T-helper 2 cell treated with Interferon-gamma antibody and Interleukin-4, amounts not matched to agents 100 ng/mL and 5 ng/mL, for 36 hours (primary cell): ENCODE measurements at regions not wholly inside any gene's neighbourhood (a gene's known extent, or its start where the extent isn't known, plus 50 kb on each side); places are given as distances from the start of the nearest gene placed in this dataset.

ENCODE experiments used
- intact Hi-C: fragments of 100-400 bp; cut with micrococcal nuclease; formaldehyde crosslinking; loops from one replicate; pipeline ENCODE4 v1.15.1; 2023

DNA sequence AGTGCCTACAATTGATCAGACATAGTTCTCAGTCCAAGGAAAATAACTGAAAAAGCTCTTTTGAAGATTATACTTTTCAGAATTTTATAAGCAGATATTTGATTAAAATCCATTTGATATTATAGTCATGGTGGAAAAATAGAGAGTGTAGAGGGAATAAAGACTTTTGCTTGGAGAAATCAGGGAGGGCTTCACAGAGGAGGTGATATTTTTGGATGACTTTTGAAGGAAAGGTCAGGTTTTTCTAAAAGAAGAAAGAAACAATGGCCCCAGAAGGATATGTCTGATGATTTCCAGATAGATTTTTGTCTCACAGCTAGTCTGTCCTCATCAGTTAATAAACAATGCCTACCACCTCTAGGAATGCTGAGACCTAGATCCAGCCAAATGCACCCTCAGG lies 806.3 kb upstream of the CELF2 start:
- intact Hi-C loops: no loop called here

DNA sequence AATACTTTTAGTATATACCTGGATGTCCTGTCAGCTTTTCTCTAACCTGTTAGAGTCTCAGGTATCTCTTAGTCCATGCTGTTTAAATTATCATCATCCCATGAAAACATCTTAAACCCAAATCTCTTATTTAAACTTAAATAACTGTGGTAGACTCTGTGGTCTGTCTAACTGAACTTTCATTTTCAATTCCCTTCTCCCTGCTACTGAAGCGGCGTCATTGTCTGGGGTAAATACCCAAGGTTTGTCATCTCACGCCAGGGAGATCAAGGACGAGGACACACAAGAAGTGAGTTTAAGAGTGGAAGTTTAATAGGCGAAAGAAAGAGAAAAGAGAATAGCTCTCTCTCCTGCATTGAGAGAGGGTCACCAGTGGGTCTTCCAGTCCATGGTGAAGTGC lies 804.4 kb upstream of the CELF2 start:
- intact Hi-C loops: no loop called here

DNA sequence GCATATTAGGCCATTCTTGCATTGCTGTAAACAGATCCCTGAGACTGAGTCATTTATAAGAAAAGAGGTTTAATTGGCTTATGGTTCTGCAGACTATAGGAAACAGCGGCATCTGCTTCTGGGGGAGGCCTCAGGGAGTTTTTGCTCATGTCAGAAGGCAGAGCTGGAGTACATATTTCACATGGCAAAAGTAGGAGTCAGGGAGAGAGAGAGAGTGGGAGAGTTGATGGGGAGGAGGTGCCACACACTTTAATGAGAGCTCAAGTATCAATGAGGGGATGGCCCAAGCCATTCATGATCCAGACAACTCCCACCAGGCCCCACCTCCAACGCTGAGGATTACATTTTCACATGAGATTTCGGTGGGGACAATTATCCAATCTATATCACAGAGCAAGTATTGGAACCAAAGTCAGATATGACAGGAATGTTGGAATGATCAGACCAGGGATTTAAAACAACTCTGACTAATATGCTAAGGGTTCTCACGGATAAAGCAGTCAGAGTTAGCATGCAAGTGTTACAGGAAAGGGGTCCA lies 795.3 kb upstream of the CELF2 start:
- intact Hi-C loops: no loop called here

DNA sequence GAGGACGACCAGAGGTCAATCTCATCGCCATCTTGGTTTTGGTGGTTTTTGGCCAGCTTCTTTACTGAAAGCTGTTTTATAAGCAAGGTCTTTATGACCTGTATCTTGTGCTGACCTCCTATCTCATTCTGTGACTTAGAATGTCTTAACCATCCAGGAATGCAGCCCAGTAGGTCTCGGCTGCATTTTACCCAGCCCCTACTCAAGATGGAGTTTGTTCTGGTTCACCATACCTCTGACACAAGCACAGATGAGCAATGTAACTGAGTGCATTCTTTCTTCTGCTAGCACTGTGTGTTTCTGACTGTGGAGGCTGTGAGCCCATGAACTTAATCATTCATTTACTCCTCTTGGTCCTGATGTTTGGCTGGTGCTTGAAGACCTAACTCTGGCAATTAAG lies 794.5 kb upstream of the CELF2 start:
- intact Hi-C loops: no loop called here

DNA sequence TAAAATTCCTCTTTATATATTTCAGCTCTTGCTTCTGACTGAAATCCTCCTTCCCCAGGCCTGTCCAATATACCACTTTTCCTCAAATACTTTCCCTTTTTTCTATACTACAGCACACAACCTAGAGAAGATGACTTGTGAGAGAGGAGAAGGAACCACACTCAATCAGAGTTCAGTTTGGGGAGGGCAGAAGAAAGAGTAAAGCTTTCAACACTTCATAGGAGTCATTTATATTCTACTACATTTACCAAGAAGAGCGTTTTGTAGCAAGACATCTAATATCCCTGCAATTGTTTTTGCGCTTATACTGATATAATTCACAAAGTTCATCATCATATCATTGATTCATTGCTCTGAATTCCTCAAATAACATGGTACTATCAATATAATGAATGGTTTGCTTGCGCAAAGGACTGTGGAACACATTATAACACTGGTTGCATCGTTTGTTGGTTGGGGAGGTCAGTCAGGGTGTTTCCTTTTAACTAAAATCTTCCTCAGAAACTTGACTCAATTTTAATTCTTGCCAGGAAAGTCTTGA lies 792.5 kb upstream of the CELF2 start:
- intact Hi-C loops: no loop called here

DNA sequence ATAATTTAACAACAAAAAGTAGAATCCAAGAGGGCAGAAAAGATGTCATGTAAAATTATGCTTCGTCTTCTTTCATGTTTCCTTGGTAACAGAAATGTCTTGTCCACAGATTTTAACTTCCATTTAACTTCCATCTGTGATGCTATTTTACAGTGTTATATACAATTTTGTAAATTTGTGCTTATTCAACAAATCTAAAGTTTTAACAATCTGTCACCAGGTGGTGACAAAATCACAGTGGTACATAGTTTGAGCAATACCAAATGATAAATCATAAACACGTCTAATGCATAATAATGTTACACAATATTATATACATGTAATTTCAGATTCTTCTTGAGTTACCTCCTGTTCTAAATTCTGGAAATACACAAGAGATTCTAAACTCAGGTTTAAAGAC lies 784.4 kb upstream of the CELF2 start:
- intact Hi-C loops: no loop called here

DNA sequence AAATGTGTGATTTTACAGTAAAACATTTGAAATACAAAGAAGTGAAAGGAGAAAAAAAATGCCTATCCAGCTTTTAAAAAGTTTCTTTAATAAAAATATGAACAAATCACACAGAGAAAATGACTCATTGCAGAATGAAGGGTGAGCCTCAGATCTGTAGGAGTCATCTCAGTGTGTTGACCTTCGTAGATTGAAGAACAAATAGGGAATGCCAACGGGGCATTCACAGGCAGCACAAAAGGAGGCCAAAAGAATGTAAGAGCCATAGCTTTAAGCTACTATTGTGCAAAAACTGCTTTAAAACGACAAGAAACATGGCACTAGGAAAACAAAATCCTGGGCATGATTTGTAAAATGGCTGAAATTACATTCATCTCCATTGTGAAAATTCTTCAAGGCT lies 782.7 kb upstream of the CELF2 start:
- intact Hi-C loops: no loop called here

DNA sequence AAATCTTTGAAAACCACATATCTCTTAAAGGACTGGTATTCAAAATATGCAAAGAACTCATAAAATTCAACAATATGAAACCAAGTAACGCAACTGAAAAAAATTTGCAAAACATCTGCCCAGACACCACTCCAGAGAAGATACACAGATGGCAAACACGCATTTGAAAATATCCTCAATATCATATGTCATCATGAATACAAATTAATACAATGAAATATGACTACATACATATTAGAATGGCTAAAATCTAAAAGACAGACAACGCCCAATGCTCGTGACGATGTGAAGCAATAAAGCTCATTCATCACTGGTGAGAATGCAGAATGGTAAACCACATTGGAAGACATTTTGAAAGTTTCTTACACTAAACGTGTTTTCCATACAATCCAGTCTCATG lies 770.1 kb upstream of the CELF2 start:
- intact Hi-C loops: no loop called here

DNA sequence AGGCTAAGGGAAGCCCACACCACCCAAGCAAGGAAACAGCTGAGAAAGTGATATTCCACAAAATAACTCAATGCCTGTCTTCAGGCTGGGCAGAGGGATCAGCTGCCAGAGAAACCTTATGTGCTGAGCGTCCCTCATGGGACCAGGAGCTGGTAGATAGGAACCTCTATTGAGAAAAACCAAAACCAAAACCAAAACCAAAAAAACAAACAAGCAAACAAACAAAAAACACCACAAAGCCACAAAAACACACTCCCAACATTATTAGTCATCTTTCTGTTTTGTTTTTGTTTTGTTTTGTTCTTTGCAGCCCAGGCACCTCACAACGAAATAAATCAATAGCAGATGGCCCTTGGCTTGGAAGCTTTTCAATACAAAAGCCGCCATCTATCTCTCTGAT lies 760.8 kb upstream of the CELF2 start:
- intact Hi-C loops: no loop called here

DNA sequence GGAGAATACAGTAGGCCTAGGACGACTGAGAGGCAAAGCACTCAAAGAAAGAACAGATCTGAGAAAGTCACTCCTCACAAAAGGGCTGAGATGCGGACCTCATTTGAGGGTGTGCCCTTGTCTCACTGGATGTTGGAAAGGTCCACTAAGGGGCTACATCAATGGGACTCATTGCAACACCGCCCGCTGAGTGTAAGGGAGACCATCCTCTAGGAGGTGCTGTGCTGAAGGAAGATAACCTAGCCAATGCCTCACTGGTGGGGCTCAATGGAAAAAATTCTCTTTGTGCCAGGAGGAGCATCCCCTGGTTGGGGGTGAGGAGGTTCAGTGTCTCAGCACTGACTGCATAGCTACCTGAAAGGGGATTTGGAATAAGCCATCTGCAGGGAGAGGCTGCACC lies 758.7 kb upstream of the CELF2 start:
- intact Hi-C loops: no loop called here

DNA sequence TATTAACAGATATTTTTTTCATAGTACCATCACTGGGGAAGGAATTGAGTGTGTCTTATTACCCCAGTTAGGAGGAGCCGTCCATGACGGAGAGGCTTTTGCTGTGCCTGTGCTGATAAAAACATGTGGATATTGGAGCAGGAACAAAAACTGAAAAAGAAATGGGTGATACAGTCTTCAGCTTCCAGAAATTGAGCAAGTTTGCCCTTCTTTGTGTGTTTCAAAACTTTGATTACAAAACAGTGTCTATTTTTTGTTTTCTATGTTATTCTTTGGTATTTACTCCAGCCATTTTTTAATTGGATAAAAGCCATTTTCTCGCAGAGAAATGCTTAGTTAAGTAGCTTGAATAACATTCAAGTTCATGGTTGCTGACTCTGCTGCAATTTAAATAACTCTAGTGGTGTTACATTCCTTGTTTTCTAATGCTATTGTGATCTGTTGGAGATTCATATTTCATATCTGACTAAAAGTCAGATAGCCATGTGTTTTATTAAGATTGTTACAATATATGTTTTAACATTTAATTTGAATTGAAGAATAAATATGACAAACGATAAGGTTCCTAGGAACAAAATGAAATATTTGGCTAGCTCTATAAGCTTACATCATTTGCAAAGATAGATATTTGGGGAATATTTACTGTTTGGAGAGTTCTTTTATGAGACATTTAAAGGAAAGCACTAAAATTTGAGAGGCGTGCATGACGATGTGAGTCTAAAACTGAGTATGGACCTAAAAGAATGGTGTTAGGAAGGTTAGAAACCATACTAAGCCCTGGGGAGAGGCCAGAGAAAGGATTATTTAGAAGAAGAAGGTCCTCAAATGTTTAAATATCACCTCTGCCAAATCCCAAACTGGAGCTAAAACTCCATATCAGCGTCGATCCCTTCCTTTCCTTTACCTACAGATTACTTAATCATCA lies 747.3 kb upstream of the CELF2 start:
- intact Hi-C loops: no loop called here

DNA sequence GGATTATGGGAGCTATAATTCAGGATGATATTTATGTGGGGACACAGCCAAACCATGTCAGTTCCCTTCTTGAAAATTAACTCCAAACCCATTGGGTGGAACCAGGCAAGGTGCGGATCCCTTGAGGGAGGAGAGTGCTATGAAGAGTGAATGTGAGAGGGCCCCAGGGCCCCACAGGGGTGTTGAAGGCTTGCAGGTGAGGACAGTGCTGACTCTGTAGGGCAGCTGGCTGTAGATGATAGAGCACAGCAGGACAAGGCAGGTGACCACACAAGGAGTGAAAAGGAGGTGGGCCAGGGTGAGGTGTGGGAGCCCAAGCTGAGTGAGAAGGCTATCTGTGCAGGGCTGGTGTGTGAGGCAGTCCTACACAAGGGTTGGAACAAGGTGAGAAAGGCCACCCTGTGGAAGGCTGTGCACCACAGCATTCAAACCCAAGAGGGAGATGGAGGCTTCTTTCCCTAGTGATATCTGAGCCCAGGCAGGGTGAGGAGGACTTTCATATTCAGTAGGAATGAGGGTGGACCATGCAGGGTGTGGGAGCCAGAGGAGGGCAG lies 746.0 kb upstream of the CELF2 start:
- intact Hi-C loops: no loop called here

DNA sequence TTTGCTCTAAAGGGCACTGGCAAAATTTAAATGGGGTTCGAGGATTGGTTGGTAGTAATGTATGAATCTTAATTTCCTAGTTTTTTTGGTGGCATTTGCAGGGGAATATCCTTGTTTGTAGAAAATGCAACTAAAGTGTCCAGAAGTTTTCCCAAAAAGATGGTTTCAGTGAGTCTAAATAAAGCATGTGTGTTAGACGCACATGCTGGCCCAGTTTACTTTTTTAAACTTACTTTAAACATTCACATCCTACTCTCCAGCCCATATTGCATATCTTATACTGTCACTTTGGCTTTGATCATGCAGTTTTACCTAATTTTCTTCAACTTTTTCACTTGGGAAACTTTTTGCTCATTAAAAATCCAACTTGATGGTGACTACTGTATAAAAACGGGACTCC lies 744.0 kb upstream of the CELF2 start:
- intact Hi-C loops: no loop called here

DNA sequence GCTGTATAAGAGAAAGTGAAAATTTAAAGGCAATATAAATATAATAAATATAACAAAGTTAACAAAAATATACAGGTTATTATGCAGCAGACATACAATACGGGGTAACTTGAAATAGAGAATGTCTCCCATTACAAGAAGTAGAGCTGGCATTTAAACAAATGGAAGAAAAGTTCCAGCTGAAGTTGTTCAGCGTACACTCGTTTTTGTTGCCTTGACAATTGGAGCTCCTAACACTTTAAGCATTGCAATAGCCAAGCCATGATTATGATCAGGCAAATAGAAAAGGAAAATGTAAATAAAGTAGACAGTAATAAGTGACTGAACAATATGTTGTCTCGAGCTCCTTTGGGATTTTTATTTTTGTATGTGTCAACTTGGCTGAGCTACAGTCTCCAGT lies 737.8 kb upstream of the CELF2 start:
- intact Hi-C loops: no loop called here

DNA sequence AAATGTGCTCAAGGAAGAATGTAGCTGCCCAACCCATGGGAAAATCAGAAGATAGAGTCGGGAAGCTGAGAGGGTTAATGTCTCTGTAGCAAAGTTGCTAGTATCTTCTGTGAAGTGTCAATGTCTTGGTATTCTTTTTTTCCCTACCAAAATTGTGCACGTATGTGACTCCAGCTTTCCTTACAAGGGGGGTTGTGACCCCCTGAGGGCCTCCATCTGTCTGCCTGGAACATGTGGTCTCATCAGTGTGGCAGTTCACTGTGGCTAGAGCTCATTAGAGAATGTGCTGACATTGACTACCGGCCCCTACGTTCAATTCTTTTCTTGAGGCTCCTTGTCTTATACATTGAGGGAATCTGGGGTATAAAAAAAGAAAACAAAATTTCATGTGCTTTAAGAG lies 725.2 kb upstream of the CELF2 start:
- intact Hi-C loops: no loop called here

DNA sequence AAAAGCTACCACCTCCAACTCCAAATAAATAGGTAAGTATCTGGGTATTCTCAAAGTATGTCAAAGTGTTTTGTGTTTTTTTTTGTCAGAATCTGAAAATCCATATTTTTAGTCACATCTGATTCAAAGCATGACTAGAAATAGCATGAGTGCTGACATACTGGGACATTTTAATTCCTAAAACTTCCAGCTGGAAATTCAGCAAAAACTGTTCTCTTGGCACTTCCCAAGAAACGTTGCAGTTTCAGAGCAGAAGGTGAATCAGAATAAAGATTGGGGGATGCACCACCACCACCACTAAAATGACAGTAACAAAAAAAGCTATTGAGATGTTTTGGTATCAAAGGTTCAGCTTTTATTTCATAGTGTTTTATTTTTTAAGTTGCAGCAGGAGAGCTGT lies 724.6 kb upstream of the CELF2 start:
- intact Hi-C loops: no loop called here

DNA sequence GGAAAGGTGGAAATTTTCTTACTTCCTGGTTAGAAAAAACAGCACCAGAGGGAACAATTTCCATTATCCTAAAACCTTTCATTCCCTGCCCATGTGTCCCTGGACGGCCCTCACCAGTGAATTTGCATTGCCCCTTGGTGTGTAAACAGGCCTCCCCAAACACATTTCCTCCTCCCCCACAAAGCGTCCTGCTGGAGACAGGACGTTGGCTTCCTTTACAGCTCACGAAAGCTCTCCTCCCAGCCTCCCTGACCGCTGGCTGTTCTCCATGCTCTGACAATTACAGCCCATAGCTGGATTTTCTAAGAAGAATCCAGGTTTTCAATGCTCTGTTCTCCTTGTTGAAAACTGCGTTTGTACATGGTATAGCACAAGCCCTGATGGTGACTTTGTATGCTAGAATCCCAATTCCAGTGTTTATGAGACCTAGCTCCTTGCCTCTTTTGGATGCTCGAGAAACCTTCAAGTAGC lies 724.2 kb upstream of the CELF2 start:
- intact Hi-C loops: no loop called here

DNA sequence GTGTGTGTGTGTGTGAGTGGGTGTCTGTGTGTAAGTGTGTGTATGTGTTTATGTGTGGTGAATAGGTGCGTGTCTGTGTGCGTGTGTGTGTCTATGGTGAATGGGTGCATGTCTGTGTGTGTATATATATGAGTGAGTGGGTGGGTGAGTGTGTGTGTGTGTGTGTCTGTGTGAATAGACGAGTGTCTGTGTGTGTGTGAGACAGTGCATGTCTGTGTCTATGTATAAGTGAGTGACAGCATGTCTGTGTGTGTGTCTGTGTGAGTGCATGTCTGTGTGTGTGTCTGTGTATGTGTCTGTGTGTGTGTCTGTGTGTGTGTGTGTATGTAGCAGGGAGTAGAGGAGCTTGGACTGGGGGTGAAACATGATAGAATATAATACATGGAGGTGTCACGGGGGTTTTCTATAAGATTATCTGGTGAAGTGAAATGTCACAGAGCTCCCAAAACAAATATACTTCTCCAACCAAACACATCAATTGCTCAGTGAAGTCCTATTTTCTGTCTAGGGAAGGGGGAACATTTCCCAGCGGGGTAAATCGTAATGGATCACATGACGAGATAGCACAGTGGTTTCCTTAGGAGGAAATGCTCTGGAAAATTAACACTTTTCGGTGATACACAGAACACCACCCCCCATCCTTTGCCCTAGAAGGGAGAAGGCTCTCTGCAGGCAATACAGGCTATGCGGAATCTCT lies 723.3 kb upstream of the CELF2 start:
- intact Hi-C loops: no loop called here

DNA sequence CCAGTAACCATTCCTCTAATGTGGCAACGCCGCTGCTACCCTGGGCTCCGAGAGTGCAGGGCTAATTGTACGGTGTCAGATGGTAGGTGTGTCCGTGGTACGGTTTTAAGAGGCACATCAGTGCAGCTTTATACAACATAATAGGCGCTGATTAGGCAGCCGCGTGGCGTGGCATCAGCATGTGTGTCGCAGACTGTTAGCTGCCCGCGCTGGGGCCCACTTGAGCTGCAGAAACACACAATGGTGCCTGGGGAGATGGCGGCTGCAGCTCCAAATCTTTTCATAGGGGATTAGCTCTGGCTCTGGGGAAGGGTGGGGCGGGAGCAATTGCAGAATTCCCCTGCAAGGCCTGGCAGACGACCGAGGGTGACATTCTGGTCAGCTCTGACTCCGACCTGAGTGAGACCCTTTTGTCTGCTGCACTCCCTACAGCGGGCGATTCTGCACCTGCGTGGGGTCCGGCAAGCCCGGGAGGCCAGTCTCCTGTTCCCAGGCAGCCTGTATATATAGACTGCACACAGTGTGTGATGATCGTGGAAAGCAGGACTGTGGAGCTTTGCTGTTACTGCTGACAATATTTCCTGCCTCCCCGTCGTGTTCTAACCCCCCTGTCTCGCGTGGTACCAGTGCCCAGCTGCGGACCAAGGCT lies 722.7 kb upstream of the CELF2 start:
- intact Hi-C loops: no loop called here

DNA sequence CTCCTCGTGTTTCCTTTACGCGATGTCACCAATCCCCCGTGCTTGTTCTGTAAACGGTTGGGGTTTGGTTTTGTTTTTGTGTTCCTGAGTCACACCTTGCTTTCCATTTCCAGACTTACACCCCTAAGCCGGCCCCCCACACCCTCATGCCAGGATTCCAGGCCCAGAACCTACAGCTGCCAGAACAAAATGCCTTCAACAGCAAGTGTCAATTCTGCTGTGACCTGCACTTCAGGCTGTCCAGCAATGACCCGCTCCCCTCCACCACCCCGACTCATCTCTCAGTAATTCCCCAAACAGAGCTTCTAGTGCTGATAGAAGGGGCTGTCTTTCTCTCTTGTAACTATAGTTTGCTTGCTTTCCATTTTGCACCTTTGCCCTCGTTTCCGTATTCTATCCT lies 722.1 kb upstream of the CELF2 start:
- intact Hi-C loops: no loop called here

DNA sequence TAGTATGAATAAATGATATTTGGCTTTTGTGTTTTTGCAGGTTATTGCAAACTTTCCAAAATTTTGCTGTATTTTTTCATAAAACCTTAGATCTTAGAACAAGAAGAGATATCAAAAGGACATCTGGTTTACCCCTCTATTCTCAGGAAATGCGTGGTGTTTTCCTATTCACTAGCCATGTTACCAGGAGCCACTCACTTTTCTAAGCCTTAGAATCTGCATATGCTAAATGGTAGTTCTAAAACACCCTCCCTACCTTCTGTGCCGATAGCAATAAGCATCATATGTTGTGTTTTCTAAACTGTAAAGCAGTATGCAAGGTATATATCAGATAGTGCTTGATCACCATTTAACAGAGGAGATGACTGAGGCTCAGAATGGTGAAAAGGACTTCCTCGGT lies 715.0 kb upstream of the CELF2 start:
- intact Hi-C loops: no loop called here
